ENCODE measurements at regions not wholly inside any gene's neighbourhood (a gene's known extent, or its start where the extent isn't known, plus 50 kb on each side); places are given as distances from the start of the nearest gene placed in this dataset.

DNA sequence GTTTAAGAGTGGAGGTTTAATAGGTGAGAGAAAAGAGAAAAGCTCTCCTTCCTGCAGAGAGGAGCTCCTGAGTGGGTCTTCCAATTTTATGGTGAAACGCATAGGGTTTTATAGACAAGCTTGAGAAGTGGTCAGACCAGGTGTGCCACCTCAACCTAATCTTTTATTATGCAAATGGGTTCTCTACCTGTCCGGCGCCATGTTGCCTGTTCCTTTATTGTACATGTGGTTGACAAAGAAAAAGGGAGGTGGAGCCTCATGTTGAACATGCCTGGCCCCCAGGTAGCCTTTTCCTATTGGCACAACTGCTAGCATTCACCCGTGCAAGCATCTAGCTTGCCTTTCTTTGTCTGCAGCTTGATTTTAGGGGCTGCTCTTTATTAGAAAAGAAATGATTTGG lies 115.9 kb upstream of the F13A1 start:
- intact Hi-C loops (cut with DNase I): no loop called here
- Histone ChIP-seq H3K9me3 (no peaks in the 10 kb centered on the region), H3K27ac (no peak overlapping the region), H3K4me3 (no peak overlapping the region), H3K36me3 (no peaks in the 10 kb centered on the region), H3K4me1 (no peaks in the 10 kb centered on the region), H3K27me3 (no peaks in the 10 kb centered on the region)
- DNase-seq: no peak
- TF ChIP-seq, protein P1, sequence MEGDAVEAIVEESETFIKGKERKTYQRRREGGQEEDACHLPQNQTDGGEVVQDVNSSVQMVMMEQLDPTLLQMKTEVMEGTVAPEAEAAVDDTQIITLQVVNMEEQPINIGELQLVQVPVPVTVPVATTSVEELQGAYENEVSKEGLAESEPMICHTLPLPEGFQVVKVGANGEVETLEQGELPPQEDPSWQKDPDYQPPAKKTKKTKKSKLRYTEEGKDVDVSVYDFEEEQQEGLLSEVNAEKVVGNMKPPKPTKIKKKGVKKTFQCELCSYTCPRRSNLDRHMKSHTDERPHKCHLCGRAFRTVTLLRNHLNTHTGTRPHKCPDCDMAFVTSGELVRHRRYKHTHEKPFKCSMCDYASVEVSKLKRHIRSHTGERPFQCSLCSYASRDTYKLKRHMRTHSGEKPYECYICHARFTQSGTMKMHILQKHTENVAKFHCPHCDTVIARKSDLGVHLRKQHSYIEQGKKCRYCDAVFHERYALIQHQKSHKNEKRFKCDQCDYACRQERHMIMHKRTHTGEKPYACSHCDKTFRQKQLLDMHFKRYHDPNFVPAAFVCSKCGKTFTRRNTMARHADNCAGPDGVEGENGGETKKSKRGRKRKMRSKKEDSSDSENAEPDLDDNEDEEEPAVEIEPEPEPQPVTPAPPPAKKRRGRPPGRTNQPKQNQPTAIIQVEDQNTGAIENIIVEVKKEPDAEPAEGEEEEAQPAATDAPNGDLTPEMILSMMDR (IDR thresholded peaks at IDR 0.05): no peak
- ATAC-seq: no peak

DNA sequence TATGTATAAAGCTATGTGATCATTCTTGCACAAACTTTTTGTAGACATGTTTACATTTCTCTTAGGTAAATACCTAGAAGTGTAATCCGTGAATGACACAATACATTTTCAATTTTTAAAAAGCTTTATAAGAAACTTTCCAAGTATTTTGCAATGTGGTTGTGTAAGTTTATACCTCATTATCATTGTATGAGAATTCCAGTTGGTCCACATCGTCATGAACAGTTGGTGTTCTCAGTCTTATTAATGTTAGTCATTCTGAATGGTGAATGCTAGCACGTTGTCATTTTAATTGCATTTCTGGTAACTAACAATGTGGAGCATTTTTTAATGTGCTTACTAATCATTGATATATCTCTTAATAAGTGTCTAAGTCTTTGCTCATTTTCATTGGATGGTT lies 116.5 kb upstream of the F13A1 start:
- H3K27ac ChIP-seq: no peak overlapping the region
- ATAC-seq: no peak
- H3K27me3 ChIP-seq: no peaks in the 10 kb centered on the region
- H3K4me3 ChIP-seq: no peak overlapping the region
- intact Hi-C loops (cut with DNase I): no loop called here
- H3K9me3 ChIP-seq: no peaks in the 10 kb centered on the region
- TF ChIP-seq, protein P1 (IDR thresholded peaks at IDR 0.05): no peak
- no peak for DNase-seq
- H3K4me1 ChIP-seq: no peaks in the 10 kb centered on the region
- H3K36me3 ChIP-seq: no peaks in the 10 kb centered on the region

DNA sequence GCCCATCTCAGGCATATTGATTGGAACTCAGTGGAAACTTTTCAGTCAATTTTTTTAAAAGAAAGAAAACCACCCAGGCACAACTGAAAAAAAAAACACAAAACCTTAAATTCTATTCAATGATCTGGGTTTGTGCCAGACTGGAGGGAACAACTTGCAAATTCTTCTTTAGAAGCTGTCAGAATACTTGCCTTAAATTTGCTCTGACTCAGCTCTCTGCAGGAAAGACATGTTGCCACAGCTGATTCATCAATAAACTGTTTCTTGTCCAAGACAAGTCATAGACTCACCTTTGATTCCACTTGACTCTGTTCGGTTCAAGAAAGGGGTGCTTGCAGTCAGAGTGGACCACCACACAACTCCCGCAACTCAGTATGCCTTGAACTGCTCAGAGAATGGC lies 117.8 kb upstream of the F13A1 start:
- ATAC-seq: no peak
- Histone ChIP-seq H3K27me3 (no peaks in the 10 kb centered on the region), H3K4me1 (no peaks in the 10 kb centered on the region), H3K9me3 (no peaks in the 10 kb centered on the region), H3K27ac (no peak overlapping the region), H3K36me3 (no peaks in the 10 kb centered on the region), H3K4me3 (no peak overlapping the region)
- intact Hi-C loops (cut with DNase I): no loop called here
- no peak for DNase-seq
- TF ChIP-seq, protein P1 (IDR thresholded peaks at IDR 0.05): no peak

DNA sequence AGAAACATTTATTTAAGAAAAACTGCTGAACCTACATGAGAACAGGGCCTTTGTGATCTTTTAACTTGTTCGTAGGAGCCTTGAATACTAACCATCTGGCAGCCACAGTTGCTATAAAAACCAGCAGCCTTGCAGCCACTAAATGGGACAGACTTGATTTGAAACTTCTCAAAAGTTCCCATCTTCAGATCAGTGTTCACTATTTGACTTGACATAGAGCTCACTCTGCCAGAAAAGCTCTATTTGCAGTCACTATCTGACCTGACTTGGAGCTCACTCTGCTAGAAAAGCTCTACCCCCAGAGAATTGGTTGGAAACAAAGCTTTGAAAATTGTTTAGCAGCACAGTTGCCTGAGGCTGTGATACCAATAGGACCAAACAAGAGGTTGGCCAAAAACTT lies 119.3 kb upstream of the F13A1 start:
- ATAC-seq (no peak), DNase-seq (no peak)
- Histone ChIP-seq H3K4me1 (no peaks in the 10 kb centered on the region), H3K4me3 (no peak overlapping the region), H3K36me3 (no peaks in the 10 kb centered on the region), H3K27me3 (no peaks in the 10 kb centered on the region), H3K27ac (no peak overlapping the region), H3K9me3 (no peaks in the 10 kb centered on the region)
- intact Hi-C loops (cut with DNase I): no loop called here
- TF ChIP-seq, protein P1 (IDR thresholded peaks at IDR 0.05): no peak

DNA sequence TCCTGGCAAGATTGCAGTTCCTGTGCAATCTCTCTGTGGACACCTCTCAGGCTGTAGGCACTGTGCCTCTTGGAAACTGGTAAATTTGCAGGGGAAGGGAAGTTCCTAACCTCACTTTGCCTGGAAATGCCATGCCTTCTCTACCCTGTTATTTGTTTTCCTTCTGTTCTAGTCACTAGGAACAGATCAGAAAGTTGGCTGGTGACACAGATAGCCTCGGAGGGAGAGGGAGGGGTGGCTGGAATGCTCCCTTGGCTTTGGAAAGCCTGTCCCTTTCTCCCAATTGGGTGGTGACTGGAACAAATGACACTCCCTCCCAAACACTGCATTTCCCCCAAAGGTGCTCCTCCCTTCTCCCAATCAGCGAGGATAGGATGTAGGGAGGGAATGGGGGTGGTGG lies 131.5 kb upstream of the F13A1 start:
- TF ChIP-seq, protein P1 (IDR thresholded peaks at IDR 0.05): no peak

DNA sequence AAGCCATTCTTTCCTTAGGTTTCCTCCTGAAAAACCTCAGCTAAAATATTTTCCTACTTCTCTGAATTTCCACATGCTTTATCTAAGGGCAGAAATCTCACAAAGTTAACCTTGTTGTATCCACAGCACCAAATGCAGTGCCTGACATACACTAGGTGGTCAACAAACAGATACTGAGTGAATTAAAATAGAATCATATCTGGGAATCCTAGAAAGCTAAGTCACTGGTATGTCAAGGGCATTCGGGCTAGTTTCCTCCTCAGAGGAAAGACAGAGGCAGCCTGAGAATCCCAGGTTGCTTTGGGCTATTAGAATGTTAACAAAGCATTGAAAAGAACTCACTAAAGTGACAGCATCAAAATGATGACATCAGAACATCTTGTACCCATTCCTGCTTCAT lies 132.7 kb upstream of the F13A1 start:
- TF ChIP-seq, protein P1 (IDR thresholded peaks at IDR 0.05): no peak
- Histone ChIP-seq H3K36me3 (no peaks in the 10 kb centered on the region), H3K27ac (no peak overlapping the region), H3K9me3 (no peaks in the 10 kb centered on the region), H3K27me3 (no peaks in the 10 kb centered on the region), H3K4me3 (no peak overlapping the region), H3K4me1 (no peaks in the 10 kb centered on the region)
- no peak for DNase-seq
- intact Hi-C loops (cut with DNase I): no loop called here
- no peak for ATAC-seq

More for the DNA sequence above, 131.5 kb upstream of the F13A1 start:
- no peaks in the 10 kb centered on the region for H3K9me3 ChIP-seq
- ATAC-seq: no peak
- H3K36me3 ChIP-seq: no peaks in the 10 kb centered on the region
- intact Hi-C loops (cut with DNase I): no loop called here
- H3K27me3 ChIP-seq: no peaks in the 10 kb centered on the region
- H3K27ac ChIP-seq: no peak overlapping the region
- no peak for DNase-seq
- no peak overlapping the region for H3K4me3 ChIP-seq
- H3K4me1 ChIP-seq: no peaks in the 10 kb centered on the region
